Esophagus muscularis mucosa (tissue), 4 donors: ENCODE measurements at regions not wholly inside any gene's neighbourhood (a gene's known extent, or its start where the extent isn't known, plus 50 kb on each side); places are given as distances from the start of the nearest gene placed in this dataset.

Experiments used
- DNase-seq: peaks from one replicate; pipeline ENCODE4 v3.0.0-alpha.2; 2017; ENCODE audit errors: extremely low spot score
- H3K27ac ChIP-seq, 4 donors: fragments of 200-600 bp; sonication (generic); replicated peaks in 1 of 4; 1 replicate in 3 of 4; 2 replicates in 1 of 4; pipeline ENCODE4 v1.5.1; 2016 to 2019; ENCODE audit warnings: mild to moderate bottlenecking in 1 of 4
- H3K27me3 ChIP-seq, 4 donors: fragments of 200-600 bp; sonication (generic); one replicate each; pipeline versions ENCODE4 v1.5.1 to v1.6.0; 2016 to 2019
- H3K36me3 ChIP-seq, 4 donors: fragments of 200-600 bp; sonication (generic); one replicate each; pipeline ENCODE4 v1.5.1; 2016 to 2019
- H3K4me1 ChIP-seq, 4 donors: fragments of 200-600 bp; sonication (generic); one replicate each; pipeline ENCODE4 v1.5.1; 2016 to 2019
- H3K4me3 ChIP-seq, 4 donors: fragments of 200-600 bp; sonication (generic); 1 replicate in 2 of 4; 2 replicates in 2 of 4; pipeline ENCODE4 v1.5.1; 2016 to 2019; ENCODE audit warnings: mild to moderate bottlenecking in 4 of 4, moderate library complexity in 1 of 4
- H3K9me3 ChIP-seq, 4 donors: fragments of 200-600 bp; sonication (generic); 1 replicate in 3 of 4; 2 replicates in 1 of 4; pipeline ENCODE4 v1.5.1; 2016 to 2019
- EP300 ChIP-seq: sonication (generic); formaldehyde crosslinking; IDR thresholded peaks from one replicate; pipeline ENCODE4 v1.6.1; 2017; ENCODE audit warnings: antibody characterized with exemption
- POLR2A ChIP-seq: fragments of 450-650 bp; IDR thresholded peaks from one replicate; pipeline ENCODE4 v1.6.1; 2017; ENCODE audit warnings: antibody characterized with exemption, moderate library complexity, mild to moderate bottlenecking, low read depth
- POLR2AphosphoS5 ChIP-seq, 2 donors: sonication (generic); formaldehyde crosslinking; IDR thresholded peaks; one replicate each; pipeline ENCODE4 v1.6.1; 2017; ENCODE audit warnings: antibody characterized with exemption in 2 of 2
- WGBS: methylation state at CpG from one replicate; pipeline ENCODE4 v1.1.5; 2018; 5-methylcytosine and 5-hydroxymethylcytosine counted together
- intact Hi-C: fragments of 100-400 bp; cut with DNase I; formaldehyde crosslinking; loops from one replicate; pipeline ENCODE4 v1.15.1; 2023
- TF ChIP-seq, protein P1 (sequence below), 3 experiments: fragments of 200-600 bp in 2 of 3; fragments of 450-650 bp in 1 of 3; sonication (generic) in 2 of 3; IDR thresholded peaks; one replicate each; pipeline ENCODE4 v1.5.1; 2017 to 2019; ENCODE audit warnings: antibody characterized with exemption in 3 of 3, mild to moderate bottlenecking in 2 of 3, moderate library complexity in 1 of 3

DNA sequence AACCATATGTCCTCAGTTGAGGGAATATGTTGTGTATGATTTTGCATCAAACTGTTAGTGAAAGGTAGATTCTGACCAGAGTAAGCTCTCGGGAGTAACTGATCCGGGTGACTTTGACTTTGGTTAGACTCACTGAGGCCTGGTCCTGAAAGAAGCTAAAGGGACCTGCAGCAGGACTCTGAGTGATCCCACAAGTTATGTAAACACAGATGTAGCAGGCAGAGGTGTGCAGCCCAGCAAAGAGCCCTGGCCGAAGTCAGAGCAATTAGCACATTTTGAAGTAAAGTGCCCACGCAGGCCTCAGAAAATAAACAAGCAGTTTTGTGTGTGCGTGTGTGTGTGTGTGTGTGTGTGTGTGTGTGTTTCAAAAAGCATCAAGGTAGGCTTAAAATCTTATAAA is 245.6 kb upstream of the FERD3L start:
- DNase-seq: no peak
- no peak overlapping the region for H3K27ac ChIP-seq
- H3K9me3 ChIP-seq: no peaks in the 10 kb centered on the region
- H3K27me3 ChIP-seq: no peaks in the 10 kb centered on the region
- no peak overlapping the region for H3K4me3 ChIP-seq
- H3K4me1 ChIP-seq: no peaks in the 10 kb centered on the region
- TF ChIP-seq EP300: no peak
- TF ChIP-seq, protein P1, sequence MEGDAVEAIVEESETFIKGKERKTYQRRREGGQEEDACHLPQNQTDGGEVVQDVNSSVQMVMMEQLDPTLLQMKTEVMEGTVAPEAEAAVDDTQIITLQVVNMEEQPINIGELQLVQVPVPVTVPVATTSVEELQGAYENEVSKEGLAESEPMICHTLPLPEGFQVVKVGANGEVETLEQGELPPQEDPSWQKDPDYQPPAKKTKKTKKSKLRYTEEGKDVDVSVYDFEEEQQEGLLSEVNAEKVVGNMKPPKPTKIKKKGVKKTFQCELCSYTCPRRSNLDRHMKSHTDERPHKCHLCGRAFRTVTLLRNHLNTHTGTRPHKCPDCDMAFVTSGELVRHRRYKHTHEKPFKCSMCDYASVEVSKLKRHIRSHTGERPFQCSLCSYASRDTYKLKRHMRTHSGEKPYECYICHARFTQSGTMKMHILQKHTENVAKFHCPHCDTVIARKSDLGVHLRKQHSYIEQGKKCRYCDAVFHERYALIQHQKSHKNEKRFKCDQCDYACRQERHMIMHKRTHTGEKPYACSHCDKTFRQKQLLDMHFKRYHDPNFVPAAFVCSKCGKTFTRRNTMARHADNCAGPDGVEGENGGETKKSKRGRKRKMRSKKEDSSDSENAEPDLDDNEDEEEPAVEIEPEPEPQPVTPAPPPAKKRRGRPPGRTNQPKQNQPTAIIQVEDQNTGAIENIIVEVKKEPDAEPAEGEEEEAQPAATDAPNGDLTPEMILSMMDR (IDR thresholded peaks at IDR 0.05): no peak
- no peak for TF ChIP-seq POLR2A
- no peak for TF ChIP-seq POLR2AphosphoS5 (IDR thresholded peaks at IDR 0.05)
- H3K36me3 ChIP-seq: no peaks in the 10 kb centered on the region
- intact Hi-C loops: no loop called here
- WGBS: 61% methylated on average over 4 of the region's 5 CpGs

DNA sequence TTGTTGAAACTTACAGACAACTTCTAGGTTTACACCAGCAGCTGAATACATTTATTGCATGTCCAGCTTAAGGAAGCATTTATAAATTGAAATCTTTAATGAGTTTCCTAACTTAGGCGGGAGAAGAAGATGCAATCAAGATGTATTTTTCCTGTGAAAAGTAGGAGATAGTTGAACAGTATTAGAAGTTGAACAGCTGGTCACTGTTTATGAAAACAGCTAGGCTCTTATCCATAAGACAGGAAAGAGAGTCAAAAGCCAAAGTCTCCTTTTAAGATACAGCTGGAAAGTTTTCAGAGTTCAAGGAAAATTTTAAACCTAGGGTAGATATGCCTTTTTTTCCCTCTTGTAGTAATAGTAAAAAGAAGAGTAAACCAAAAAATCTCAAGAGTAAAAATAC is 236.1 kb upstream of the FERD3L start:
- WGBS: 73% methylated on average over 1 of the region's 1 CpG
- DNase-seq: no peak

DNA sequence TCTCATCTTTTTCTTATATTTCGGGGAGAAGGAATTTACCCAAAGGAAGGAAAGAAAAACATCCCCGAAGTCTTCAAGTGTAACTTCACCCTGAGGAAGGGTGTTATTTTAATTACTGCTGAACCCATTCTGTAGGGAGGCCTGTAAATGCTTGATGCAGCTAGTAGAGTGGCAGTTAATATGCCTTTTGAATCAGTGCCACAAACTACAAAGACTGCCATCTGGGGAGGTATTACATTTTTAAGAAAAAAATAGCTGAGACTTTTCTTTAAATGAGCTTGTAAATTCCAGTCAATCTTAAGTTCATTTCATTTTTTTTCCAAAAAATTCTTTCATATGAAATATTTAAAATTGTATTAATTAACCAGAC is 233.1 kb upstream of the FERD3L start:
- Histone ChIP-seq H3K27ac (no peak overlapping the region), H3K36me3 (no peaks in the 10 kb centered on the region), H3K27me3 (no peaks in the 10 kb centered on the region), H3K4me3 (no peak overlapping the region), H3K9me3 (no peaks in the 10 kb centered on the region), H3K4me1 (peaks cover 0 to 18% (median 12%) of the 10 kb centered on the region in 4 donors)
- WGBS: 39% methylated on average over 2 of the region's 2 CpGs
- TF ChIP-seq EP300 (no peak), POLR2AphosphoS5 (IDR thresholded peaks at IDR 0.05) (no peak)
- TF ChIP-seq, protein P1 (IDR thresholded peaks at IDR 0.05): no peak
- DNase-seq: no peak
- intact Hi-C loops: no loop called here

More for the DNA sequence above, 236.1 kb upstream of the FERD3L start:
- TF ChIP-seq POLR2A (no peak), EP300 (no peak)
- TF ChIP-seq, protein P1 (IDR thresholded peaks at IDR 0.05): no peak
- H3K4me1 ChIP-seq: peaks cover 0 to 18% (median 12%) of the 10 kb centered on the region in 4 donors
- H3K27me3 ChIP-seq: no peaks in the 10 kb centered on the region
- H3K9me3 ChIP-seq: no peaks in the 10 kb centered on the region
- intact Hi-C loops: no loop called here
- no peak overlapping the region for H3K27ac ChIP-seq
- H3K4me3 ChIP-seq: no peak overlapping the region
- no peaks in the 10 kb centered on the region for H3K36me3 ChIP-seq

DNA sequence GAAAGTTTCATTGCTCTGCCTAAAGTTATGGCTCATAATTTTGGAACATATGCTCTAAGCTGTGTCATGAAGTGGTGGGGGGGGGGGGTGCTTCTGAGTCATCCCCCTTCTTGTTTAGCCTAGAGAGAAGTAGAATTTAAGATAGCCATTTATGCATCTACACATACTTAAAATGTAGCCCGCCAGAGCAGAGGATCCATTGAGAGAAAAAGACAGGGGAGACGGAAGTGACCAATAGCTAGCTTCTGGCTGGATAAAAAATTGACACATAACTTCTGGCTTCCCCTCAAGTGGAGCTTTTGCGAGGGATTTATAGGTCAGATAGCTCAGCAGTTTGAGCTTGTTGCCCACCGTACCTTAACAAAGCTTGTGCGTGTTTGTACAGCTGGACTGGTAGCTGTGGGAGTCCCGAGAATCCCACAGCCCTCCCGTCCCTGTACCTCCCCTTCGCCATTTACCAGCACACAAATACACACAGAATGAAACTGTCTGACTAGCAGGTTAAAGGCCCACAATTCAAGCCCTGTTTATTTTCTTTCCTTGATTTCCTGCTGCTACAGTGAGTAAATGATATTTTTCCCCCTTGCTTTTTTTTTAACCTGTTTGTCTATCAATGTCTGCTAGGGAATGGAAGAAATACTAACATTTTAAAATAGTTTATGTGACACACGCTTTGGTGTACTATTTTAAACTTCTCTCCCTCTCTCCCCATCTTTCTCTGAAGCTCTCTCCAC is 232.6 kb upstream of the FERD3L start:
- 38% methylated on average over 9 of the region's 9 CpGs for WGBS
- H3K4me3 ChIP-seq: peak overlapping the region; percentile 6 to 19 (median 12)
- no peaks in the 10 kb centered on the region for H3K9me3 ChIP-seq
- H3K36me3 ChIP-seq: no peaks in the 10 kb centered on the region
- no peak overlapping the region for H3K27ac ChIP-seq
- intact Hi-C loops: no loop called here
- no peak for DNase-seq
- H3K27me3 ChIP-seq: no peaks in the 10 kb centered on the region
- peaks cover 0 to 18% (median 12%) of the 10 kb centered on the region in 4 donors for H3K4me1 ChIP-seq
- TF ChIP-seq, protein P1 (IDR thresholded peaks at IDR 0.05): no peak
- TF ChIP-seq POLR2AphosphoS5 (IDR thresholded peaks at IDR 0.05) (no peak), EP300 (no peak), POLR2A (no peak)

DNA sequence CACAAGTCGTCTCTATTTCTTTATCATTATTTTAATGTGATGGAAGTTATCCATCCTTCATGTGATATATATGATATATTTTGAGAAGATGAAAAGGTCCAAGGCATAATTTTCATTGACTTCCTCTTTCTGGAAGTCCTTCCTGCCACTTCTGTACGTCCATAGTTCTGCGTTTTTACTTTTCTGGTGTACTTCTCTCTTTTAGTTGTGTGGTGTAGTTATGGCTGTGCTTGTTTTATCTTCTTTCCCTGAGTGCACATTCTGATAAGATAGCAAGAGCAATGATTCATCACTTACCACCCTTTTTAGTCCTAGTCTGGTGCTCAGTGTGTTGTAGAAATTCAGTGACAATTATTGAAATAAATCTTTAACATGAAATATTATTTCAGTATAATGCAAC is 231.3 kb upstream of the FERD3L start:
- WGBS: 38% methylated on average over 3 of the region's 3 CpGs
- no peaks in the 10 kb centered on the region for H3K36me3 ChIP-seq

More for the DNA sequence above, 231.3 kb upstream of the FERD3L start:
- Histone ChIP-seq H3K27ac (no peak overlapping the region), H3K9me3 (no peaks in the 10 kb centered on the region), H3K4me3 (no peak overlapping the region), H3K4me1 (peaks cover 0 to 18% (median 12%) of the 10 kb centered on the region in 4 donors), H3K27me3 (no peaks in the 10 kb centered on the region)
- intact Hi-C loops: no loop called here
- TF ChIP-seq POLR2AphosphoS5 (IDR thresholded peaks at IDR 0.05): no peak
- TF ChIP-seq EP300: no peak
- no peak for TF ChIP-seq POLR2A
- TF ChIP-seq, protein P1 (IDR thresholded peaks at IDR 0.05): no peak
- DNase-seq: no peak
